IMR-90 (cell line): ENCODE measurements at regions not wholly inside any gene's neighbourhood (a gene's known extent, or its start where the extent isn't known, plus 50 kb on each side); places are given as distances from the start of the nearest gene placed in this dataset.
A peak's percentile ranks its signal among the peaks of the same experiment; 100 is the strongest.

Source experiments
- ATAC-seq: fragments of 200-7000 bp; cut with Tn5 transposase; 2 replicates; pipeline ENCODE4 v1.9.1; 2020; ENCODE audit warnings: low read depth, mild to moderate bottlenecking, moderate library complexity
- BruUV-seq: library from RNA; stranded (reverse); fragments of 400-500 nt; replicated peaks from 2 replicates; lab custom pipeline; 2021; lab: Mats Ljungman, UMichigan
- CTCF ChIA-PET: fragments of 300-600 bp; formaldehyde crosslinking; extraction: SDS; loops from one replicate; lab custom pipeline; 2021; ENCODE audit warnings: antibody characterized with exemption; lab: Yijun Ruan, JAX
- POLR2A ChIA-PET: fragments of 300-600 bp; sonication (Branson Sonifier 250); formaldehyde crosslinking; loops from one replicate; lab custom pipeline; 2022; ENCODE audit warnings: antibody characterized with exemption; ENCODE audit not compliant: unreplicated experiment; lab: Charles Lee
- DNase-seq: peaks from one replicate; pipeline ENCODE4 v3.0.0; 2013
- H2AFZ ChIP-seq: replicated peaks from 2 replicates; pipeline ENCODE3; 2013; ENCODE audit warnings: low read length, mild to moderate bottlenecking; ENCODE audit not compliant: poor library complexity
- H2AK5ac ChIP-seq: 2 replicates; pipeline ENCODE4 v1.6.1; 2013; ENCODE audit warnings: low read depth, low read length, inconsistent platforms
- H2AK9ac ChIP-seq: replicated peaks from 2 replicates; pipeline ENCODE3; 2013; ENCODE audit warnings: mild to moderate bottlenecking, low read depth, low read length, moderate library complexity; ENCODE audit not compliant: poor library complexity
- H2BK120ac ChIP-seq: 2 replicates; pipeline ENCODE4 v1.6.1; 2013; ENCODE audit warnings: low read depth, low read length, inconsistent platforms
- H2BK15ac ChIP-seq: 3 replicates; pipeline ENCODE4 v1.6.1; 2013; ENCODE audit warnings: low read depth, low read length, inconsistent platforms
- H2BK20ac ChIP-seq: 2 replicates; pipeline ENCODE4 v1.6.1; 2013; ENCODE audit warnings: low read depth, mild to moderate bottlenecking, inconsistent platforms, low read length, moderate library complexity
- H2BK5ac ChIP-seq: 2 replicates; pipeline ENCODE4 v1.6.1; 2013; ENCODE audit warnings: mild to moderate bottlenecking, low read depth, low read length, inconsistent platforms; ENCODE audit not compliant: poor library complexity, severe bottlenecking
- H3K14ac ChIP-seq: replicated peaks from 2 replicates; pipeline ENCODE4 v1.6.1; 2013; ENCODE audit warnings: low read depth, low read length, inconsistent platforms
- H3K18ac ChIP-seq: 2 replicates; pipeline ENCODE4 v1.6.1; 2013; ENCODE audit warnings: low read depth, low read length, control low read depth
- H3K23ac ChIP-seq: 2 replicates; pipeline ENCODE4 v1.6.1; 2013; ENCODE audit warnings: low read depth, low read length, inconsistent platforms
- H3K27ac ChIP-seq: 2 replicates; pipeline ENCODE4 v1.5.1; 2013; ENCODE audit warnings: mild to moderate bottlenecking, control low read depth, low read length; ENCODE audit not compliant: insufficient read depth
- H3K27me3 ChIP-seq: 2 replicates; pipeline ENCODE4 v1.6.1; 2013; ENCODE audit warnings: low read length; ENCODE audit not compliant: control insufficient read depth, insufficient read depth
- H3K36me3 ChIP-seq: 2 replicates; pipeline ENCODE4 v1.6.1; 2013; ENCODE audit warnings: low read length, mixed read lengths; ENCODE audit not compliant: control insufficient read depth, insufficient read depth
- H3K4ac ChIP-seq: 2 replicates; pipeline ENCODE4 v1.6.1; 2013; ENCODE audit warnings: low read depth, low read length, inconsistent platforms
- H3K4me1 ChIP-seq: 2 replicates; pipeline ENCODE4 v1.6.1; 2013; ENCODE audit warnings: low read length, mixed read lengths; ENCODE audit not compliant: control insufficient read depth, insufficient read depth
- H3K4me2 ChIP-seq: 2 replicates; pipeline ENCODE4 v1.6.1; 2013; ENCODE audit warnings: low read depth, mild to moderate bottlenecking, control low read depth, low read length, moderate library complexity
- H3K4me3 ChIP-seq: 2 replicates; pipeline ENCODE4 v1.5.1; 2013; ENCODE audit warnings: low read depth, mild to moderate bottlenecking, control low read depth, low read length, moderate library complexity; ENCODE audit not compliant: insufficient read depth
- H3K56ac ChIP-seq: 2 replicates; pipeline ENCODE4 v1.6.1; 2013; ENCODE audit warnings: low read length, inconsistent platforms; ENCODE audit not compliant: insufficient read depth; ENCODE audit errors: extremely low read depth
- H3K79me1 ChIP-seq, 2 experiments: 2 replicates each; pipeline ENCODE4 v1.6.1; 2013; ENCODE audit warnings: low read length in 2 of 2, inconsistent platforms in 1 of 2, low read depth in 1 of 2
- H3K9ac ChIP-seq: 2 replicates; pipeline ENCODE4 v1.6.1; 2013; ENCODE audit warnings: low read depth, low read length, control low read depth
- H3K9me1 ChIP-seq: 2 replicates; pipeline ENCODE4 v1.6.1; 2013; ENCODE audit warnings: low read length, inconsistent platforms; ENCODE audit not compliant: insufficient read depth
- H3K9me3 ChIP-seq: 2 replicates; pipeline ENCODE4 v1.6.1; 2013; ENCODE audit warnings: low read length; ENCODE audit not compliant: control insufficient read depth, insufficient read depth
- H4K20me1 ChIP-seq: 2 replicates; pipeline ENCODE4 v1.6.1; 2013; ENCODE audit warnings: low read length, inconsistent platforms; ENCODE audit not compliant: insufficient read depth
- H4K5ac ChIP-seq: 2 replicates; pipeline ENCODE4 v1.6.1; 2013; ENCODE audit warnings: mild to moderate bottlenecking, low read depth, low read length, control low read depth
- H4K8ac ChIP-seq, 2 experiments: 2 replicates each; pipeline ENCODE4 v1.6.1; 2013; ENCODE audit warnings: low read depth in 2 of 2, low read length in 2 of 2, control low read depth in 1 of 2, inconsistent platforms in 1 of 2
- H4K91ac ChIP-seq: 2 replicates; pipeline ENCODE4 v1.6.1; 2013; ENCODE audit warnings: low read depth, low read length, inconsistent platforms; ENCODE audit not compliant: insufficient read depth
- CHD1 ChIP-seq: IDR thresholded peaks from 2 replicates; pipeline ENCODE4 v1.6.1; 2012; ENCODE audit warnings: low read depth, low read length, improper control_type of control experiment
- MAZ ChIP-seq: IDR thresholded peaks from 2 replicates; pipeline ENCODE4 v1.6.1; 2012; ENCODE audit warnings: low read depth, mild to moderate bottlenecking, low read length, improper control_type of control experiment, moderate library complexity, borderline replicate concordance
- RCOR1 ChIP-seq: IDR thresholded peaks from 2 replicates; pipeline ENCODE4 v1.6.1; 2012; ENCODE audit warnings: mild to moderate bottlenecking, low read length, improper control_type of control experiment; ENCODE audit not compliant: insufficient replicate concordance
- WGBS, 2 experiments: methylation state at CpG; one replicate each; pipeline versions ENCODE4 v1.1.5 to v1.1.7; 2013; ENCODE audit warnings: missing lambda C conversion rate in 2 of 2; ENCODE audit not compliant: insufficient read length in 1 of 2; ENCODE audit errors: extremely low coverage in 2 of 2; 5-methylcytosine and 5-hydroxymethylcytosine counted together
- dilution Hi-C: fragments of 300-500 bp; cut with HindIII; formaldehyde crosslinking; loops from one replicate; pipeline ENCODE4 v1.14.3; 2018; ENCODE audit warnings: low sequenced_read_pairs; ENCODE audit not compliant: unreplicated experiment
- in situ Hi-C: fragments of 300-500 bp; cut with MboI; formaldehyde crosslinking; loops from 3 replicates; pipeline ENCODE4 v1.14.3; 2019; ENCODE audit warnings: low sequenced_read_pairs, inconsistent platforms, mixed read lengths
- intact Hi-C: fragments of 100-400 bp; cut with micrococcal nuclease; formaldehyde crosslinking; loops from 2 replicates; pipeline ENCODE4 v1.10.0; 2022
- TF ChIP-seq, protein P1 (sequence below): fragments of 150-350 bp; IDR thresholded peaks from 2 replicates; pipeline ENCODE4 v1.6.1; 2017; ENCODE audit warnings: mild to moderate bottlenecking, antibody characterized with exemption, low read length, low read depth

- Histone ChIP-seq H3K9ac (peak overlapping the region; percentile 86), H2BK5ac (peak overlapping the region; percentile 90), H4K20me1 (no peaks in the 10 kb centered on the region), H2BK20ac (peak overlapping the region; percentile 94), H3K56ac (peak overlapping the region; percentile 85), H2BK120ac (peak overlapping the region; percentile 96), H2AFZ (no peak overlapping the region), H3K4me1 (peaks cover 20% of the 10 kb centered on the region), H3K27me3 (no peaks in the 10 kb centered on the region), H2AK9ac (no peak overlapping the region), H3K79me1 (peaks cover 0 to 4% of the 10 kb centered on the region in 2 experiments; a peak in 1 of 4 replicates), H4K5ac (peak overlapping the region; percentile 100), H3K9me3 (no peaks in the 10 kb centered on the region), H2AK5ac (peak overlapping the region; percentile 64; the same call in 1 of the 2 replicates), H3K9me1 (peaks cover 12% of the 10 kb centered on the region), H2BK15ac (peak overlapping the region; percentile 71; the same call in 2 of the 3 replicates), H4K91ac (peak overlapping the region; percentile 99), H4K8ac (peak overlapping the region; percentile 86 to 91), H3K4ac (peak overlapping the region; percentile 93), H3K27ac (peak overlapping the region; percentile 100), H3K4me3 (no peak overlapping the region), H3K14ac (peak overlapping the region; percentile 82), H3K18ac (peak overlapping the region; percentile 100), H3K36me3 (no peaks in the 10 kb centered on the region), H3K4me2 (peak overlapping the region; percentile 58), H3K23ac (peak overlapping the region; percentile 82)
- no CpG with 5 or more reads among the region's 1 CpG for WGBS, 2 experiments
- TF ChIP-seq, protein P1, sequence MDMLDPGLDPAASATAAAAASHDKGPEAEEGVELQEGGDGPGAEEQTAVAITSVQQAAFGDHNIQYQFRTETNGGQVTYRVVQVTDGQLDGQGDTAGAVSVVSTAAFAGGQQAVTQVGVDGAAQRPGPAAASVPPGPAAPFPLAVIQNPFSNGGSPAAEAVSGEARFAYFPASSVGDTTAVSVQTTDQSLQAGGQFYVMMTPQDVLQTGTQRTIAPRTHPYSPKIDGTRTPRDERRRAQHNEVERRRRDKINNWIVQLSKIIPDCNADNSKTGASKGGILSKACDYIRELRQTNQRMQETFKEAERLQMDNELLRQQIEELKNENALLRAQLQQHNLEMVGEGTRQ: no peak
- TF ChIP-seq CHD1 (no peak), RCOR1 (no peak), MAZ (no peak)
- ATAC-seq (no peak; the same call in 1 of the 2 replicates), DNase-seq (no peak)
- dilution Hi-C loops: no loop called here
- intact Hi-C loops: loop anchor here (2.0 to 5.0 kb wide), 3 partner anchors 124 to 221 kb away; no protein-coding TSS in a partner anchor
- BruUV-seq: no TSS peak
- CTCF ChIA-PET: interaction anchor here (0.7 to 2.0 kb wide), 3 partner anchors 9 to 19 kb away, joined by 3 to 6 read pairs (median 4); no protein-coding TSS in a partner anchor
- POLR2A ChIA-PET: interaction anchor here (0.6 to 2.6 kb wide), 7 partner anchors 9 to 404 kb away, joined by 3 to 14 read pairs (median 5); partner anchors contain the start of gene THBS1
- in situ Hi-C loops: no loop called here
These were observed 399.7 kb upstream of the THBS1 start for GRCh38 chr15:39181056-39181747.
